ENCODE measurements at regions not wholly inside any gene's neighbourhood (a gene's known extent, or its start where the extent isn't known, plus 50 kb on each side); places are given as distances from the start of the nearest gene placed in this dataset.

DNA sequence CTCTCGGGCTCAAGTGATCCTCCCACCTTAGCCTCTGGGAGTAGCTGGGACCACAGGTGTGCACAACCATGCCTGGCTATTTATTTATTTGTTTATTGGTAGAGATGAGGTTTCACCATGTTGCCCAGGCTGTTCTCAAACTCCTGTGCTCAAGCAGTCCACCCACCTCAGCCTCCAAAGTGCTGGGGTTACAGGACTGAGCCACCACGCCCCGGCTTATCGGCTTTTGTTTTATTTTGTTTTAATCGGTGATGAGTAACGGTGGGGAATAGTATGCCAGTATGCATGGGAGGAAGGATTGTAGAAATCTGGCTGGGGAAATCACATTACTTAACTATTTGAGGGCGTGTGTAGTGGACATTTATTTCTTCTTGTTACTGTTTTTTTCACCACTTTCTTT lies 451.0 kb upstream of the GOLIM4 start:
- no peaks in the 10 kb centered on the region for H3K4me1 ChIP-seq
- H3K79me2 ChIP-seq = no peaks in the 10 kb centered on the region
- H3K36me3 ChIP-seq (ENCODE audit: control insufficient read depth, insufficient read depth, low read length) = no peaks in the 10 kb centered on the region
- no peak overlapping the region for H3K9ac ChIP-seq
- H3K27me3 ChIP-seq (ENCODE audit: control insufficient read depth, insufficient read depth, low read length) = no peaks in the 10 kb centered on the region
- TF ChIP-seq, protein P1, sequence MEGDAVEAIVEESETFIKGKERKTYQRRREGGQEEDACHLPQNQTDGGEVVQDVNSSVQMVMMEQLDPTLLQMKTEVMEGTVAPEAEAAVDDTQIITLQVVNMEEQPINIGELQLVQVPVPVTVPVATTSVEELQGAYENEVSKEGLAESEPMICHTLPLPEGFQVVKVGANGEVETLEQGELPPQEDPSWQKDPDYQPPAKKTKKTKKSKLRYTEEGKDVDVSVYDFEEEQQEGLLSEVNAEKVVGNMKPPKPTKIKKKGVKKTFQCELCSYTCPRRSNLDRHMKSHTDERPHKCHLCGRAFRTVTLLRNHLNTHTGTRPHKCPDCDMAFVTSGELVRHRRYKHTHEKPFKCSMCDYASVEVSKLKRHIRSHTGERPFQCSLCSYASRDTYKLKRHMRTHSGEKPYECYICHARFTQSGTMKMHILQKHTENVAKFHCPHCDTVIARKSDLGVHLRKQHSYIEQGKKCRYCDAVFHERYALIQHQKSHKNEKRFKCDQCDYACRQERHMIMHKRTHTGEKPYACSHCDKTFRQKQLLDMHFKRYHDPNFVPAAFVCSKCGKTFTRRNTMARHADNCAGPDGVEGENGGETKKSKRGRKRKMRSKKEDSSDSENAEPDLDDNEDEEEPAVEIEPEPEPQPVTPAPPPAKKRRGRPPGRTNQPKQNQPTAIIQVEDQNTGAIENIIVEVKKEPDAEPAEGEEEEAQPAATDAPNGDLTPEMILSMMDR (IDR thresholded peaks at IDR 0.05) = no peak
- no peak overlapping the region for H2AFZ ChIP-seq
- no peak overlapping the region for H3K4me2 ChIP-seq (ENCODE audit: low read length)
- H3K27ac ChIP-seq = no peak overlapping the region
- no peaks in the 10 kb centered on the region for H3K9me3 ChIP-seq (ENCODE audit: control insufficient read depth, low read length)
- H3K4me3 ChIP-seq (ENCODE audit: low read depth, low read length) = no peak overlapping the region

DNA sequence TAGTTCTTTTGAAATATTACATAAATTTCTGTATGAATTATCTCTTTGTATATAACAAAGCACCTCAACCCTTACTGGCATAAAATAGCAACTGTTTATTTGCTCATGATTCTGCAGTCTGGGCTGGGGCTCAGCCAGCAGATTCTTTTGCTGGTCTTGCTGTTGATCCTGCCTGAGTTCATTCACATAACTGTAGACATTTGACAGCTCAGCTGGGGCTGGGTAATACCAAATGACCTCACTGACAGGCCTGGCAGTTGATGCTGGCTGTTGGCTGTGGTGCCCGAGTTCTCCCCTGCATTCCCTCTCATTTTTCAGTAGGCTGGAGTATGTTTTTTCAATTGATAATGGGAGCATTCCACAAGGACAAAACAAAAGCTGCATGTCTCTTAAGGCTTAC lies 449.9 kb upstream of the GOLIM4 start:
- Histone ChIP-seq H3K27me3 (ENCODE audit: control insufficient read depth, insufficient read depth, low read length) (no peaks in the 10 kb centered on the region), H3K4me3 (ENCODE audit: low read depth, low read length) (no peak overlapping the region), H2AFZ (no peak overlapping the region), H3K4me2 (ENCODE audit: low read length) (no peak overlapping the region), H3K36me3 (ENCODE audit: control insufficient read depth, insufficient read depth, low read length) (no peaks in the 10 kb centered on the region), H3K79me2 (no peaks in the 10 kb centered on the region), H3K9me3 (ENCODE audit: control insufficient read depth, low read length) (no peaks in the 10 kb centered on the region), H3K27ac (no peak overlapping the region), H3K4me1 (no peaks in the 10 kb centered on the region), H3K9ac (no peak overlapping the region)
- TF ChIP-seq, protein P1 (IDR thresholded peaks at IDR 0.05) = no peak

GRCh38 chr3:168544097-168544957 lies 448.6 kb upstream of the GOLIM4 start:
- no peak overlapping the region for H3K27ac ChIP-seq
- H3K4me3 ChIP-seq (ENCODE audit: low read depth, low read length) = no peak overlapping the region
- H3K9ac ChIP-seq = no peak overlapping the region
- no peaks in the 10 kb centered on the region for H3K36me3 ChIP-seq (ENCODE audit: control insufficient read depth, insufficient read depth, low read length)
- H3K9me3 ChIP-seq (ENCODE audit: control insufficient read depth, low read length) = no peaks in the 10 kb centered on the region
- no peak overlapping the region for H2AFZ ChIP-seq
- no peaks in the 10 kb centered on the region for H3K27me3 ChIP-seq (ENCODE audit: control insufficient read depth, insufficient read depth, low read length)
- H3K79me2 ChIP-seq = no peaks in the 10 kb centered on the region
- TF ChIP-seq, protein P1 (IDR thresholded peaks at IDR 0.05) = no peak
- no peaks in the 10 kb centered on the region for H3K4me1 ChIP-seq
- H3K4me2 ChIP-seq (ENCODE audit: low read length) = no peak overlapping the region

DNA sequence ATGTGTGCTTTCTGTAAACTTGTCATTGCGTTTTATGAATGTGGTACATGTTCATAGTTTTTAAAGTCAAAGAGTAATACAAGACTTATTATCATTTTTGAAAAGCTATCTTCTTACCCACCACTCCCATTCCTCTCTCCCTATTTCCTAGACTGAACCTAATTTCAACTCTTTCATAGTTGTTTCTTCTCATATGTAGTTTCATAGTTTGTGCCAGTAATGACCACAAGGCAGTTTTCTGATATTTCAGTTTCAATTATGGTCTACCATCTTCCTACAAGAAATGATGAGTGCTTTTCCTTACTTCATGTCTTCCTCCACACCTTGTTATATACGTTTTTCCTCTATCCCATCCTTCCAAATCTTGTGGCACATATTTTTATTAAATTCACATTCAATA lies 445.0 kb upstream of the GOLIM4 start:
- Histone ChIP-seq H3K79me2 (no peaks in the 10 kb centered on the region), H3K4me1 (no peaks in the 10 kb centered on the region), H3K4me2 (ENCODE audit: low read length) (no peak overlapping the region), H3K9ac (no peak overlapping the region), H3K9me3 (ENCODE audit: control insufficient read depth, low read length) (no peaks in the 10 kb centered on the region), H3K27me3 (ENCODE audit: control insufficient read depth, insufficient read depth, low read length) (no peaks in the 10 kb centered on the region), H3K27ac (no peak overlapping the region), H2AFZ (no peak overlapping the region), H3K36me3 (ENCODE audit: control insufficient read depth, insufficient read depth, low read length) (no peaks in the 10 kb centered on the region), H3K4me3 (ENCODE audit: low read depth, low read length) (no peak overlapping the region)
- TF ChIP-seq, protein P1 (IDR thresholded peaks at IDR 0.05) = no peak

DNA sequence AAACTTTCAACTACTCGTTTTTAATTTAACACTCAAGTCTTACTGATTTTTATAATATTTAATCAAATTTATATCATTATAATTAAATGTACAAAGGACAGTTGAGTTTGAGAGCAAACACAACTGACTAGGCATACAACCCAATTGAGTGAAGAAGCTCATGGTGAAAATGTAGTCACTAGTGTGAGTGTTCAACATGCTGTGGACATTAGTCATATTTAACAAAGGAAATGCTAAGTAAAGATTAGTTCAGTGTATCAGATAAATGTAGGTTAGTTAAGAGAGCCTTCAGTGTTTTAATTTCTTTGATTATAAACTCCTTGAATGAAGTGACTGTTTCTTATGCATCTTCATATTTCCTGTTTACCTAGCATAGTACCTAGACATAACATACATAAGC lies 444.2 kb upstream of the GOLIM4 start:
- Histone ChIP-seq H3K4me2 (ENCODE audit: low read length) (no peak overlapping the region), H3K4me3 (ENCODE audit: low read depth, low read length) (no peak overlapping the region), H3K79me2 (no peaks in the 10 kb centered on the region), H3K4me1 (no peaks in the 10 kb centered on the region), H3K36me3 (ENCODE audit: control insufficient read depth, insufficient read depth, low read length) (no peaks in the 10 kb centered on the region), H3K27me3 (ENCODE audit: control insufficient read depth, insufficient read depth, low read length) (no peaks in the 10 kb centered on the region), H3K9me3 (ENCODE audit: control insufficient read depth, low read length) (no peaks in the 10 kb centered on the region), H3K27ac (no peak overlapping the region), H3K9ac (no peak overlapping the region), H2AFZ (no peak overlapping the region)
- TF ChIP-seq, protein P1 (IDR thresholded peaks at IDR 0.05) = no peak

All from parathyroid adenoma (tissue), 2 donors.